NOMO-1 treated with dmso at 0.1 percent for 144 hours (cell line): ENCODE measurements at regions not wholly inside any gene's neighbourhood (a gene's known extent, or its start where the extent isn't known, plus 50 kb on each side); places are given as distances from the start of the nearest gene placed in this dataset.

ENCODE experiments used
- DNase-seq: peaks from one replicate; lab custom pipeline; 2025; ENCODE audit not compliant: unreplicated experiment; lab: John Stamatoyannopoulos, UW

- DNase-seq = no peak
Observed at GRCh38 chr13:47632311-47632710, 368.8 kb downstream of the SUCLA2 start.

- DNase-seq = no peak
Observed at GRCh38 chr13:47628666-47629065, 372.4 kb downstream of the SUCLA2 start.

- no peak for DNase-seq
Observed at GRCh38 chr13:47623862-47624261, 377.2 kb downstream of the SUCLA2 start.

DNA sequence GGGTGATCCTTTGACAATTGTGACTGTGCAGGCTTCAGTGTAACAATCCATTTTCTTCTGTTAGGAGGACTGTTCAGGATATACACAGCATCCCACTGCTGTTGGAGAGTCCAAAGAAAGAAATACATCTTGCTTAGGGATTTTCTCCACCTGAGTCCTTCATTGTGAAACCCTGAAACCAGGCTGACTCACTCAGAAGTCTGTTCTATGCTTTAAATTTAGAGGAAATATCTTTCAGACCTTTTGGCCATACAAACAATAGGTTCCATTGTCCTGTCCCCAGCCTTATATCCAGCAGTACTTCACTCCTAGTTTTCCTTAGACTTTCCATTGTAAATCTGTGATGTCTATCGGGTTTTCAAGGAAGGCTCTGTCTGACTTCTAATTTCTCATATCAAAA is 379.1 kb downstream of the SUCLA2 start:
- no peak for DNase-seq

- no peak for DNase-seq
Observed at GRCh38 chr13:47611664-47612288, 389.3 kb downstream of the SUCLA2 start.

DNA sequence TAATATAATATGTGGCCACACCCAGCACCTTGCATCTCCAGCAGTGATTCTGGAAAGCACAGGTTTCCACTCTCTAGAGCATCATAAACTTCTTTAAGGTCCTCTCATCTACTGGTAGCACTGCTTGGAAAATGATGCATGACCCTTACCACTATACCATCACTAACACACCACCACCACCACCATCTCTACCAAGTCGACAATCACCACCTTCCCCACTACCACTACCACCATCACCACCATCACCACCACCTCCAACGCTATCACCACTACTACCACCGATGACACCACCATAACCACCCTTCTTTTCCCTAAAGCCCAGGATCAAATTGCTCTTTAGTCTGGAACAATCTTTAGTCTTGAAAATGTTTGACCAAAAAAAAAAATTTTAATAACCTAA is 390.4 kb downstream of the SUCLA2 start:
- DNase-seq = no peak

- DNase-seq = no peak
Observed at GRCh38 chr13:47603365-47603764, 397.7 kb downstream of the SUCLA2 start.

DNA sequence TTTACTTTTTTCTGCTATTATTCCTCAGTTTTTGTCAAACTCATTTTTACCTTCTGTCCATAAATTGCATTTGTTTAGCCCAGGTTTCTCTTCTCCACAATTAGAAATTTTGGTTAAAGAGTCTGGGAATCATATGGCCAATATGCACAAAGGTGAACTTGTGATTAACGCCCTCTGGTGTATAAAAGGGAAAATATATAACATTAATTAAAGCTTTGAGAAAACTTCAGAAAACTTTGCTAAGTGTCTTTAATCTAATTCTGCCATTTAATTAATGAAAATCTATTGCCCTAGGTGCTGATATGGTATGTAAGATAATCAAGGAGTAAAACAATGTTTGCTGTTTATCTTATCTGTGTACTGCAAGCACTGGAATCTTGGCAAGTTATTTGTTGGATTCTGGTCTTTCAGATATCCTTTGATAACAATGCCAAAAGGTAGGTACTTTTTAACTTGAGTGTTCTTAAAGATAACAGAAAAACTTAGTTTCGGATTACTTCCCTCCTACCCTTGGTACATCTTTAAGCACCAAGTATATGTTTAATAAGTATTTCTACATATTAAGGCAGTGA is 402.6 kb downstream of the SUCLA2 start:
- DNase-seq = no peak

DNA sequence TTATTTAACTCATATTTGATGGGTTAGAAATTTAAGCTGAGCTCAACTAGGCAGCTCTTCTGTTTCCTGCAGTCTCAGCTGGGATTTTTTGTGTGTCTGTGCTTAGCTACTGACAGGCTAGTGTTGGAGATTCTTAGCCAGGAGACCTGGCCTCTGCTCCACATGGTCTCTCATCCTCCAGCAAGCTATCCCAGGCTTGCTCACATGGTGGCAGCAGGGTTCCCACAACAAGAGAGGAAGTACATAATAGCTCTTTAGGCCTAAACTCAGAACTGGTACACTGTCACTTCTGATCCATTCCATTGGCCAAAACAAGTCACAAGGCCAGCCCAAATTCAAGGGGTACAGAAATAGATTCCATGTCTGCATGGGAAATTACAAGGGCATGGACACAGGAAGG is 406.2 kb downstream of the SUCLA2 start:
- DNase-seq = no peak

DNA sequence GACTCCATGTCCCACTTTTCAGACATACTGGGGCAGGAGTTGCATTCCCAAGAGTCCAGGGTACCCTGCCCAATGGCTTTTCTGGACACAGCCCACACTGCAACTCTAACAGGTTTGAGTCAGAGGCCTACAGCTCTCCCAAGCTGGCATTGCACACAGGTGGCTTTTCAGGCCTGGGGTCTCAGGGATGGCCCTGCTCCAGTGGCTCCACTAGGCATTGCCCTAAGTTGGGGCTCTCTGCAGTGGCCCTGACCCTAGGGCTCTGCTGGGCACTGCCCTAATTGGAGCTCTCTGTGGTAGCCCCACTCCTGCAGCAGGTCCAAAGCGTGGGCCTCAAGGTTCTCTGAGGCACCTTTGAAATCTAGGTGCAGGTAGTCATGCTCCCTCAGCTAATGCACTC is 408.8 kb downstream of the SUCLA2 start:
- no peak for DNase-seq

- DNase-seq = no peak
Observed at GRCh38 chr13:47588676-47589075, 412.4 kb downstream of the SUCLA2 start.

GRCh38 chr13:47572375-47572774 is 428.7 kb downstream of the SUCLA2 start:
- no peak for DNase-seq

- no peak for DNase-seq
Observed at GRCh38 chr13:47564041-47564440, 437.0 kb downstream of the SUCLA2 start.

- DNase-seq = no peak
Observed at GRCh38 chr13:47556703-47557102, 444.4 kb downstream of the SUCLA2 start.

- DNase-seq = no peak
Observed at GRCh38 chr13:47555235-47555634, 445.8 kb downstream of the SUCLA2 start.

DNA sequence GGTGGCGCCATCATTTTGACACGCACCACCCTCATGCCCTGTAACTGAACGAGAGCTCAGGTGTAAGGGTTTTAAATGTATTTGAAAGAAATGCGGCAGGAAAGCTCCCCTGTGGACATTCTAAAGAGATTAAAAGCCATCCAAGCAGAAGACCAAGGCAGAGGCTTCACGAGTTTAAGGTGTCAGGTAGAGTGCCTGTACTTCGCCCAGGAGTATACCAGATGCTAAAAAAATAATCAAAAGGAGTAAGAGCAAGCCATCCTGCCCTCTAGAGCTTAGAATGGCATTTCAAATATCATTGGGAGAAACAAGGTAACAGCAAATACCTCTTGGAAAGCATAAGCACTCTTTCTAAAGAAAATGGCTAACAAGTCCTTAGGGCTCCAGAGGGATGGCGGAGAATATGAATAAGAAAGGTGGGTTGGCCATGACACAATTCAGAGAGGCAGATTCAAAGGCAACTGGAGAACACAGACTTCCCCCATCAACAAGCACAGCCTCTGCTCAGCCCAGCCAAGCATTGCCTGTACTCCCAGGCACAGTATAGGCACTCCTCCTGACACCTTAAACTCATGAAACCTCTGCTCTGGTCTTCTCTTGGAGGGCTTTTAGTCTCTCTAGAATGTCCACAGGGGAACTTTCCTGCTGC is 447.6 kb downstream of the SUCLA2 start:
- DNase-seq = no peak

DNA sequence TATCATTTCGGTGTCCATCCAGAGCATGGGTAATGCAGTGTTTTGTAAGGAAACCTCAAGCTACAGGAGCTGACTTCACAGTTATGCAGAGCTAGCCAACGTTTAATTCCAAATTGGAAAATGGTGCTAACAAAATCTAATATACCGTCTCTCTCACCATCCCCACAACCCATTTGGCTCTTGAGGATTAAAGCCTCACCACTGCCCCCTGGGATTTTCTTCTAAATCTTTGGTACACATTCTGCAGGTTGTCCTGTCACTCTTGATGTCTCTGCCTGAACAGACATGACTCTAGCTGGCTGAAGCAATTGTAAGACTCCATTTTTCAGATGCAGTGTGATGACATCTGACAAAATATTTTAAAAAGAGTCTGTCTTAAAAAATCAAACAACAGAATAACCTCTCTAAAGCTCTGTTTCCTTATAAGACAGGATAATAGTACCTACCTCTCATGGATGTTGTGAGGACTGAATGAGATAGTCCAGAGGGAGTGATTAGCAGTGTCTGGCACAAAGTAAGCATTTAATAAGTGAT is 451.8 kb downstream of the SUCLA2 start:
- no peak for DNase-seq

DNA sequence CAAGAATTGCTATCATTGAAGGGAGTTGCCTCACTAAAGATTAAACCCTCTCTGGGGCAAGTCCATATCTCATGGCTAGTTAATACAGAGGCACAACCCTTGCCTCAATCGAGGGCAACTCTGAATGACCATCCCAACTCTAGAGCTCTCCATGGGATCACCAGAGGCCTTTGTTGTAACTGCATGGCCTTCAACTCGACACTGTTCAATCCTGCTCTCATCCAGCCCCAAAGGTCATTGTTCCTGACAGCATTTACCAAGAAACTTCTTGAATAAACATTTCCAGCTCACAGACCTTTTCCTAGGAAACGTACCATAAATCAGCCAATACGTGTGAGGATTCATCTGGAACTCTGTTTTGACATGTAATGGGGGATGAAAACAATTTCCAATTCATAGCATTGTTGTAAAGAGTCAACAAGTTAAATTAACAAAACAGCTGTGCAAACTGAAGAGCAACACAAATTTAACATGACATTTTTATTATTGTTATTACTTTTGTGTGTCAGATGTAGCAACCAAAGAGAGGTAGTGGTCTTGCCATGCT is 452.7 kb downstream of the SUCLA2 start:
- no peak for DNase-seq

- no peak for DNase-seq
Observed at GRCh38 chr13:47546391-47547225, 454.5 kb downstream of the SUCLA2 start.

DNA sequence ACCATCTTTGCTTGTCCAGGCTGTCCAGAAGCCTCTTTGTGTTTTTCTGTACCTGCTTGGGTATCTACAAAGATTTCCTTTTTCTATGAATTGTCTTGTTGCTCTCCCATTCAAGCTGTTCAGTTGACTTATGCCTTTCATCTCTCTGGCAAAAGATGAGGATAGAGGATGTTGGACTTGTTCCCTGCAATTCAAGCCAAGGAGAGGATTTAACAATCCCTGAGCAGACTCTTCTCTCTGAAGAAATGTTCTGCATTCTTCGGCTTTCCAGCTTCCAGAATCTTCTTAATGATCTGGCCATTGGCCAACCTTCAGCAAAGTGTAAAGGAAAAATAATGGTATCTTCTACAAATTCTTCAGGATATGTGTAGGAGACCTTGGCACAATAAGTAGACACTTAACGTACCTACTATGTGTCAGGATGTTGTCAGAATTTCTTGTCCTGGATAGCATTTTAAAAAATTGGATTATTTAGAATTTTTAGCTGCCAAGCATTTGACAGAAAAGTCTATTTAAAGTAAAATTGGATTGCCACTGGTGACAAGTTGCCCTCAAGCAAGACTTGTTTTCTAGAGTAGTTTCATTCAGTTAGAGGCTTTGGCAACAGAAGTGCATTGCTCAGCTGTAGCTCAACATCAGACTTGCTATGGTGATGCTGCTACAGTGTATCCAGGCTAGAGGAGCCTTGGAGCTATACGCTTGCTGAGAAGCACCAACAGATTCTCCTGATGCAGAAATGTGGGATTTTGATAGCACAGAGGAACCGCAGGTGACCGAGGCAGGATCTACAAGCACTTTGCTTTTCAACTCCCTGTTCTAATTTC is 455.7 kb downstream of the SUCLA2 start:
- no peak for DNase-seq
